Testis (tissue), 2 donors: ENCODE measurements at regions not wholly inside any gene's neighbourhood (a gene's known extent, or its start where the extent isn't known, plus 50 kb on each side); places are given as distances from the start of the nearest gene placed in this dataset.

Experiments used
- DNase-seq: peaks from one replicate; pipeline ENCODE4 v3.0.0-alpha.2; 2019
- H3K27ac ChIP-seq, 2 donors: fragments of 200-600 bp; sonication (generic); one replicate each; pipeline ENCODE4 v1.5.1; 2019
- H3K27me3 ChIP-seq: fragments of 200-600 bp; sonication (generic); one replicate; pipeline ENCODE4 v1.5.1; 2019
- H3K36me3 ChIP-seq: fragments of 200-600 bp; sonication (generic); one replicate; pipeline ENCODE4 v1.5.1; 2017; ENCODE audit warnings: low read depth; ENCODE audit errors: missing control alignments
- H3K4me1 ChIP-seq: fragments of 200-600 bp; sonication (generic); one replicate; pipeline ENCODE4 v1.5.1; 2019
- H3K4me3 ChIP-seq, 2 donors: fragments of 200-600 bp; sonication (generic); one replicate each; pipeline ENCODE4 v1.5.1; 2017 to 2019
- H3K9me3 ChIP-seq: fragments of 200-600 bp; sonication (generic); one replicate; pipeline ENCODE4 v1.5.1; 2017
- CTCF ChIP-seq, 3 experiments: fragments of 450-650 bp in 2 of 3; fragments of 200-600 bp in 1 of 3; sonication (generic) in 1 of 3; IDR thresholded peaks; one replicate each; pipeline ENCODE4 v1.5.1; 2016 to 2019; ENCODE audit warnings: antibody characterized with exemption in 3 of 3, mild to moderate bottlenecking in 2 of 3, moderate library complexity in 1 of 3
- POLR2A ChIP-seq: fragments of 450-650 bp; IDR thresholded peaks from one replicate; pipeline ENCODE4 v1.6.1; 2017; ENCODE audit warnings: antibody characterized with exemption, mild to moderate bottlenecking, moderate library complexity
- WGBS, 2 donors: methylation state at CpG; one replicate each; pipeline ENCODE4 v1.1.5; 2018; 5-methylcytosine and 5-hydroxymethylcytosine counted together
- intact Hi-C: fragments of 100-400 bp; cut with DNase I; formaldehyde crosslinking; loops from one replicate; pipeline ENCODE4 v1.15.1; 2023; ENCODE audit warnings: low total_unique reads

- WGBS, 2 donors: 77 to 82% methylated on average over 2 of the region's 2 CpGs
Measured at GRCh38 chr19:33895366-33895765, 98.7 kb downstream of the KCTD15 start.

DNA sequence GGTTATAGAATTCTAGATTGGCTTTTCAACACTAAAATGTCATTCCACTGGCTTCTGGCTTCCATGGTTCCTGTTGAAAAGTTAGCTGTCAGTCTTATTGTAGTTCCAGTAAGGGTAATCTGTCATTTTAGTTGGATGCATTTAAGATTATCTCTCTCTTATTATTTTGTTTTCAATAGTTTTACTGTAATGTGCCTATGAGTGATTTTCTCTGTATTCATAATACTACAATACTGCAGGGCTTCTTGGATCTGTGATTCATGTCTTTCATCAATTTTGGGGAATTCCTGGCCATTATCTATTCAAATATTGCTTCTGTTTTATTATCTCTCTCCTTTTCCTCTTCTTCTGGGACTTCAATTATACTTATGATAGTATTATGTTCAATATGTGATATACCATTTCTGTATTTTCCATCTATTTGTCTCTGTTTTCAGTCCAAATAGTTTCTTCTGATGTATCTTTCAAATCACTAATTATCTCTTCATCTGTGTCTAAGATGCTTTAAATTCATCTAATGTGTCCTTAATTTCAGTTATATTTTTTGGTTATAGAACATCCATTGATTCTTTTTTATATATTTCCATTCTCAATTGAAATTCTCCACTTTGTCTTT lies 101.5 kb downstream of the KCTD15 start:
- no peaks in the 10 kb centered on the region for H3K4me1 ChIP-seq
- no peaks in the 10 kb centered on the region for H3K36me3 ChIP-seq
- H3K9me3 ChIP-seq: no peaks in the 10 kb centered on the region
- no peak overlapping the region for H3K4me3 ChIP-seq
- no peaks in the 10 kb centered on the region for H3K27me3 ChIP-seq
- TF ChIP-seq CTCF (IDR thresholded peaks at IDR 0.05): no peak
- TF ChIP-seq POLR2A: no peak
- H3K27ac ChIP-seq: no peak overlapping the region
- intact Hi-C loops: no loop called here
- no peak for DNase-seq

More at GRCh38 chr19:33895366-33895765, 98.7 kb downstream of the KCTD15 start:
- no peaks in the 10 kb centered on the region for H3K36me3 ChIP-seq
- no peaks in the 10 kb centered on the region for H3K9me3 ChIP-seq
- no peak overlapping the region for H3K27ac ChIP-seq
- DNase-seq: no peak
- TF ChIP-seq POLR2A: no peak
- no peak for TF ChIP-seq CTCF (IDR thresholded peaks at IDR 0.05)
- no peak overlapping the region for H3K4me3 ChIP-seq
- no peaks in the 10 kb centered on the region for H3K27me3 ChIP-seq
- intact Hi-C loops: no loop called here
- no peaks in the 10 kb centered on the region for H3K4me1 ChIP-seq

GRCh38 chr19:33900817-33901216 lies 104.1 kb downstream of the KCTD15 start:
- no peaks in the 10 kb centered on the region for H3K9me3 ChIP-seq
- H3K27me3 ChIP-seq: no peaks in the 10 kb centered on the region
- H3K27ac ChIP-seq: no peak overlapping the region
- intact Hi-C loops: no loop called here
- TF ChIP-seq CTCF (IDR thresholded peaks at IDR 0.05) (no peak), POLR2A (no peak)
- DNase-seq: no peak
- peaks cover 10% of the 10 kb centered on the region for H3K4me1 ChIP-seq
- no peak overlapping the region for H3K4me3 ChIP-seq
- WGBS, 2 donors: 61 to 73% methylated on average over 3 of the region's 3 CpGs
- H3K36me3 ChIP-seq: no peaks in the 10 kb centered on the region

DNA sequence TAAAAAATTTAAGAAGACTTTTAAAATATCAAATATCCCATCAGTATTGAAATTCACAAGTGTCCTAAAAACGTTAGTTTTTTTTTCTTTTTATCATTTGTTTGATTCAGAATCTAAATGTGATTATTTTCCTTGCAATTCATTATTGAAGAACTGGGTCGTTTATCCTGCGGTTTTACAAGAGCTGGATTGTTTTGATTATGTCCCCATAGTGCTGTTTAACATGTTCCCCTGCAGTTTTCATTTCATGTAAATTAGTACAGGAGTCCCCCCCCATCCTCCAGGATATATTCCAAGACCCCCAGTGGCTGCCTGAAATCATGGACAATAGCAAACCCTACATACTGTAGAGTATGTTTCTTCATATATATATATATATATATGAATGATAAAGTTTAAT lies 105.7 kb downstream of the KCTD15 start:
- Histone ChIP-seq H3K36me3 (no peaks in the 10 kb centered on the region), H3K9me3 (no peaks in the 10 kb centered on the region), H3K4me3 (no peak overlapping the region), H3K27ac (no peak overlapping the region), H3K27me3 (no peaks in the 10 kb centered on the region), H3K4me1 (peaks cover 10% of the 10 kb centered on the region)
- no peak for DNase-seq
- intact Hi-C loops: no loop called here
- WGBS, 2 donors: 54 to 60% methylated on average over 3 of the region's 3 CpGs
- TF ChIP-seq POLR2A (no peak), CTCF (IDR thresholded peaks at IDR 0.05) (no peak)

- Histone ChIP-seq H3K27me3 (no peaks in the 10 kb centered on the region), H3K4me1 (peaks cover 10% of the 10 kb centered on the region), H3K9me3 (no peaks in the 10 kb centered on the region), H3K4me3 (no peak overlapping the region), H3K27ac (no peak overlapping the region), H3K36me3 (no peaks in the 10 kb centered on the region)
- intact Hi-C loops: no loop called here
- DNase-seq: no peak
- 53 to 65% methylated on average over 22 of the region's 22 CpGs for WGBS, 2 donors
- TF ChIP-seq POLR2A: no peak
- no peak for TF ChIP-seq CTCF (IDR thresholded peaks at IDR 0.05)
Measured at GRCh38 chr19:33902802-33903488, 106.3 kb downstream of the KCTD15 start.
